CD14-positive monocyte (primary cell): ENCODE measurements at regions not wholly inside any gene's neighbourhood (a gene's known extent, or its start where the extent isn't known, plus 50 kb on each side); places are given as distances from the start of the nearest gene placed in this dataset.

Experiments
- DNase-seq, 3 donors: peaks; one replicate each; pipeline ENCODE4 v3.0.0-alpha.2; 2011 to 2022
- H2AFZ ChIP-seq: 2 replicates; pipeline ENCODE4 v1.6.0; 2012; ENCODE audit warnings: mild to moderate bottlenecking, low read depth, low read length, inconsistent platforms; ENCODE audit not compliant: insufficient read depth, poor library complexity, severe bottlenecking
- H3K27ac ChIP-seq, 2 donors: 1 replicate in 1 of 2; 2 replicates in 1 of 2; pipeline ENCODE4 v1.5.1; 2012 to 2013; ENCODE audit warnings: low read length in 2 of 2, control low read depth in 1 of 2, inconsistent platforms in 1 of 2, low read depth in 1 of 2, mild to moderate bottlenecking in 1 of 2
- H3K27me3 ChIP-seq, 2 donors: one replicate each; pipeline versions ENCODE4 v1.6.0 to v1.6.1; 2011 to 2013; ENCODE audit warnings: low read length in 2 of 2; ENCODE audit not compliant: control insufficient read depth in 2 of 2, insufficient read depth in 2 of 2
- H3K36me3 ChIP-seq, 2 donors: replicated peaks in 1 of 2; 1 replicate in 1 of 2; 2 replicates in 1 of 2; pipeline versions ENCODE4 v1.5.1 to v1.6.1; 2012 to 2013; ENCODE audit warnings: low read length in 2 of 2, control low read depth in 1 of 2, inconsistent platforms in 1 of 2, mild to moderate bottlenecking in 1 of 2; ENCODE audit not compliant: insufficient read depth in 2 of 2, control insufficient read depth in 1 of 2
- H3K4me1 ChIP-seq, 2 donors: 1 replicate in 1 of 2; 2 replicates in 1 of 2; pipeline versions ENCODE4 v1.5.1 to v1.6.1; 2012 to 2013; ENCODE audit warnings: low read length in 2 of 2, control low read depth in 1 of 2, inconsistent platforms in 1 of 2, mild to moderate bottlenecking in 1 of 2, moderate library complexity in 1 of 2; ENCODE audit not compliant: insufficient read depth in 2 of 2, control insufficient read depth in 1 of 2
- H3K4me2 ChIP-seq: replicated peaks from 2 replicates; pipeline ENCODE3; 2012; ENCODE audit warnings: low read length, moderate library complexity, mild to moderate bottlenecking; ENCODE audit not compliant: poor library complexity, severe bottlenecking; ENCODE audit errors: extremely low read depth
- H3K4me3 ChIP-seq, 3 experiments: fragments of 200-600 bp in 1 of 3; sonication (generic) in 1 of 3; replicated peaks in 1 of 3; 1 replicate in 2 of 3; 2 replicates in 1 of 3; pipeline ENCODE4 v1.5.1; 2011 to 2013; ENCODE audit warnings: low read length in 3 of 3, mild to moderate bottlenecking in 3 of 3, control low read depth in 2 of 3, low read depth in 2 of 3, inconsistent platforms in 1 of 3, moderate library complexity in 1 of 3
- H3K79me2 ChIP-seq: 2 replicates; pipeline ENCODE4 v1.6.0; 2012; ENCODE audit warnings: mild to moderate bottlenecking, control low read depth, inconsistent platforms, low read length, moderate library complexity; ENCODE audit not compliant: insufficient read depth
- H3K9ac ChIP-seq: 2 replicates; pipeline ENCODE4 v1.6.0; 2017; ENCODE audit warnings: low read length, mild to moderate bottlenecking; ENCODE audit not compliant: insufficient read depth, poor library complexity, severe bottlenecking
- H3K9me3 ChIP-seq, 2 donors: replicated peaks in 1 of 2; 1 replicate in 1 of 2; 2 replicates in 1 of 2; pipeline versions ENCODE4 v1.5.1 to v1.6.1; 2012 to 2013; ENCODE audit warnings: low read length in 2 of 2, control low read depth in 1 of 2; ENCODE audit not compliant: control insufficient read depth in 1 of 2, insufficient read depth in 1 of 2
- H4K20me1 ChIP-seq: 2 replicates; pipeline ENCODE4 v1.6.0; 2012; ENCODE audit warnings: mild to moderate bottlenecking, low read length, control low read depth, moderate library complexity; ENCODE audit not compliant: insufficient read depth
- H3K27ac Mint-ChIP-seq, 7 donors: one replicate each; pipeline ENCODE4 v1.8.0; 2020; ENCODE audit warnings: mild to moderate bottlenecking in 7 of 7, mixed read lengths in 7 of 7, moderate library complexity in 6 of 7, inconsistent platforms in 2 of 7
- H3K27me3 Mint-ChIP-seq, 3 donors: one replicate each; pipeline ENCODE4 v1.8.0; 2021 to 2022; ENCODE audit warnings: low read depth in 3 of 3, mild to moderate bottlenecking in 3 of 3, mixed read lengths in 3 of 3, moderate library complexity in 3 of 3, inconsistent platforms in 1 of 3
- H3K36me3 Mint-ChIP-seq, 2 donors: one replicate each; pipeline ENCODE4 v1.8.0; 2020; ENCODE audit warnings: mixed read lengths in 2 of 2, inconsistent platforms in 1 of 2, mild to moderate bottlenecking in 1 of 2
- H3K4me1 Mint-ChIP-seq: one replicate; pipeline ENCODE4 v1.8.0; 2020; ENCODE audit warnings: mild to moderate bottlenecking, mixed read lengths
- H3K4me3 Mint-ChIP-seq, 2 donors: one replicate each; pipeline ENCODE4 v1.8.0; 2020; ENCODE audit warnings: mild to moderate bottlenecking in 2 of 2, mixed read lengths in 2 of 2, moderate library complexity in 1 of 2
- H3K9me3 Mint-ChIP-seq, 7 donors: one replicate each; pipeline ENCODE4 v1.8.0; 2020 to 2022; ENCODE audit warnings: mixed read lengths in 7 of 7, mild to moderate bottlenecking in 6 of 7, moderate library complexity in 6 of 7, inconsistent platforms in 2 of 7
- WGBS: methylation state at CpG from one replicate; pipeline ENCODE4 v1.1.5; 2013; ENCODE audit warnings: missing lambda C conversion rate; ENCODE audit not compliant: insufficient coverage; 5-methylcytosine and 5-hydroxymethylcytosine counted together
- intact Hi-C, 2 donors: fragments of 100-400 bp; cut with micrococcal nuclease; formaldehyde crosslinking; loops; one replicate each; pipeline versions ENCODE4 v1.15.0 to v1.15.1; 2023
- TF ChIP-seq, protein P1 (sequence below): fragments of 200-600 bp; IDR thresholded peaks from one replicate; pipeline ENCODE4 v1.8.0; 2022; ENCODE audit warnings: antibody characterized with exemption, mild to moderate bottlenecking

DNA sequence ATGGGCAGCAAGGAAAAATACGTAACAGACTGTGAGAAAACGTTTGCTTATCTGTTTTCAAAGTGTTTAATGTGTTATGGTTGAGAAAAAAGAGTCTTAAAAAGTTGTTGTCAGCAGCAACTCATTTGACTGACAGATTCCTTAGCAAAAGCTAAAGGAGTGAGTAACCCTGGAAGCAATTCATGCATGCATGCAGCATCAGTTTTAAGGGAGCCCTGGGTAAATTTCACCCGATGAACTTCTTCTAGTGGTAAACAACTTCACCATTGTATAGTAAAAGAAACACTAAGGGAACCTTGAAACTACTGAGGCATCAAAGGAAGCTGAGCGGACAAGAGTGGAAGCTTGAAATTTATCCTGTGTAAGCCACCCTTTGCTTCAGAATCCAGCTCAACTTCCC, 583.2 kb upstream of the INTU start:
- no peak overlapping the region for H2AFZ ChIP-seq
- 75% methylated on average over 2 of the region's 4 CpGs for WGBS
- TF ChIP-seq, protein P1, sequence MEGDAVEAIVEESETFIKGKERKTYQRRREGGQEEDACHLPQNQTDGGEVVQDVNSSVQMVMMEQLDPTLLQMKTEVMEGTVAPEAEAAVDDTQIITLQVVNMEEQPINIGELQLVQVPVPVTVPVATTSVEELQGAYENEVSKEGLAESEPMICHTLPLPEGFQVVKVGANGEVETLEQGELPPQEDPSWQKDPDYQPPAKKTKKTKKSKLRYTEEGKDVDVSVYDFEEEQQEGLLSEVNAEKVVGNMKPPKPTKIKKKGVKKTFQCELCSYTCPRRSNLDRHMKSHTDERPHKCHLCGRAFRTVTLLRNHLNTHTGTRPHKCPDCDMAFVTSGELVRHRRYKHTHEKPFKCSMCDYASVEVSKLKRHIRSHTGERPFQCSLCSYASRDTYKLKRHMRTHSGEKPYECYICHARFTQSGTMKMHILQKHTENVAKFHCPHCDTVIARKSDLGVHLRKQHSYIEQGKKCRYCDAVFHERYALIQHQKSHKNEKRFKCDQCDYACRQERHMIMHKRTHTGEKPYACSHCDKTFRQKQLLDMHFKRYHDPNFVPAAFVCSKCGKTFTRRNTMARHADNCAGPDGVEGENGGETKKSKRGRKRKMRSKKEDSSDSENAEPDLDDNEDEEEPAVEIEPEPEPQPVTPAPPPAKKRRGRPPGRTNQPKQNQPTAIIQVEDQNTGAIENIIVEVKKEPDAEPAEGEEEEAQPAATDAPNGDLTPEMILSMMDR: no peak
- H3K9me3 ChIP-seq: peaks cover 0 to 7% of the 10 kb centered on the region in 2 donors
- no peaks in the 10 kb centered on the region for H3K4me1 ChIP-seq
- no peak for DNase-seq
- no peaks in the 10 kb centered on the region for H3K27me3 ChIP-seq
- Mint-ChIP-seq H3K4me3 (no peak overlapping the region), H3K36me3 (no peaks in the 10 kb centered on the region), H3K27me3 (peaks cover 0 to 2% (median 0%) of the 10 kb centered on the region in 3 donors), H3K27ac (no peak overlapping the region), H3K4me1 (no peaks in the 10 kb centered on the region), H3K9me3 (peaks cover 0 to 7% (median 2%) of the 10 kb centered on the region in 7 donors)
- no peak overlapping the region for H3K4me2 ChIP-seq
- no peak overlapping the region for H3K27ac ChIP-seq
- H3K9ac ChIP-seq: no peak overlapping the region
- H4K20me1 ChIP-seq: no peaks in the 10 kb centered on the region
- no peaks in the 10 kb centered on the region for H3K79me2 ChIP-seq
- H3K4me3 ChIP-seq: no peak overlapping the region
- H3K36me3 ChIP-seq: no peaks in the 10 kb centered on the region
- intact Hi-C loops: no loop called here

DNA sequence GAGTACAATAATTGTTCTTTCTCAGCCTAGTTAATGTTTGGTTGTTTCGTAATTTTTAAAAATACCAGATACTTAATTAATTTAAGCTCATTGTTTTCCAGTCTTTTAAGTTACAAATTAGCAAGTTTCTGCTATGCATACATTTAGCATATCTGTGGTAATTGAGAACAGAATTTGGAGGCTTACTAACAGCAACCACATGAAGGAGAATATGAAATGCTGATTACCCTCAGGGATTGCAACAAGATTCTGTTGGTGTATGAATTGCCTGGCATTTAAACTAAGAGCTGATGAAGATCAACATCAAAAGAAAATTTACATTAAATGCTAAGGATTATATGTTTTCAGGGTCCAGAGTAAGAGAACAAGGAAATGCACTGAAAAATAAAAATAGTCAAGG, 580.0 kb upstream of the INTU start:
- H3K9ac ChIP-seq: no peak overlapping the region
- intact Hi-C loops: no loop called here
- no CpG with 5 or more reads among the region's 1 CpG for WGBS
- no peaks in the 10 kb centered on the region for H3K27me3 Mint-ChIP-seq
- no peak overlapping the region for H3K4me3 ChIP-seq
- H3K36me3 Mint-ChIP-seq: no peaks in the 10 kb centered on the region
- H3K4me1 ChIP-seq: no peaks in the 10 kb centered on the region
- peaks cover 2 to 14% (median 8%) of the 10 kb centered on the region in 7 donors for H3K9me3 Mint-ChIP-seq
- no peaks in the 10 kb centered on the region for H3K27me3 ChIP-seq
- no peaks in the 10 kb centered on the region for H3K79me2 ChIP-seq
- H3K36me3 ChIP-seq: no peaks in the 10 kb centered on the region
- H3K27ac ChIP-seq: no peak overlapping the region
- H3K27ac Mint-ChIP-seq: no peak overlapping the region
- DNase-seq: no peak
- no peak overlapping the region for H3K4me2 ChIP-seq
- no peaks in the 10 kb centered on the region for H3K4me1 Mint-ChIP-seq
- H3K9me3 ChIP-seq: peaks cover 11 to 20% of the 10 kb centered on the region in 2 donors
- no peak overlapping the region for H2AFZ ChIP-seq
- no peaks in the 10 kb centered on the region for H4K20me1 ChIP-seq
- H3K4me3 Mint-ChIP-seq: no peak overlapping the region
- TF ChIP-seq, protein P1: no peak
